SK-N-SH (cell line): ENCODE measurements at regions not wholly inside any gene's neighbourhood (a gene's known extent, or its start where the extent isn't known, plus 50 kb on each side); places are given as distances from the start of the nearest gene placed in this dataset.

Source experiments
- CTCF ChIA-PET: fragments of 300-600, 350-600 bp; formaldehyde crosslinking; extraction: SDS; loops from one replicate; lab custom pipeline; 2021; lab: Yijun Ruan, JAX
- POLR2A ChIA-PET: fragments of 350-600 bp; sonication (Branson Sonifier 250); formaldehyde crosslinking; extraction: SDS; loops from one replicate; lab custom pipeline; 2020; ENCODE audit warnings: antibody characterized with exemption, inconsistent platforms; lab: Yijun Ruan, JAX
- DNase-seq: peaks from one replicate; pipeline ENCODE4 v3.0.0; 2012
- H2AFZ ChIP-seq: fragments of 200-600 bp; sonication (generic); 2 replicates; pipeline ENCODE4 v1.8.1; 2016; ENCODE audit warnings: antibody characterized with exemption, mild to moderate bottlenecking, low read depth
- H3F3A ChIP-seq: fragments of 200-600 bp; sonication (generic); replicated peaks from 2 replicates; pipeline ENCODE3; 2016; ENCODE audit warnings: antibody characterized with exemption, mild to moderate bottlenecking; ENCODE audit not compliant: insufficient read depth
- H3K27ac ChIP-seq, 2 experiments: fragments of 200-500 bp in 1 of 2; fragments of 200-600 bp in 1 of 2; sonication (Bioruptor generic) in 1 of 2; sonication (generic), shearing (Covaris generic) in 1 of 2; 2 replicates each; pipeline versions ENCODE4 v1.5.1 to v1.6.1; 2014 to 2016; ENCODE audit warnings: low read depth in 2 of 2, inconsistent platforms in 1 of 2, low read length in 1 of 2, mild to moderate bottlenecking in 1 of 2, mixed read lengths in 1 of 2
- H3K27me3 ChIP-seq: fragments of 200-600 bp; sonication (generic), shearing (Covaris generic); 2 replicates; pipeline ENCODE4 v1.6.1; 2016; ENCODE audit warnings: mixed run types; ENCODE audit not compliant: insufficient read depth
- H3K36me3 ChIP-seq, 2 experiments: fragments of 200-500 bp in 1 of 2; fragments of 200-600 bp in 1 of 2; sonication (Bioruptor generic) in 1 of 2; sonication (generic) in 1 of 2; replicated peaks in 1 of 2; 2 replicates each; pipeline versions ENCODE3 to v1.5.1; 2014 to 2016; ENCODE audit warnings: low read length in 1 of 2, mild to moderate bottlenecking in 1 of 2; ENCODE audit not compliant: insufficient read depth in 2 of 2, control insufficient read depth in 1 of 2
- H3K4me1 ChIP-seq, 2 experiments: fragments of 200-500 bp in 1 of 2; fragments of 200-600 bp in 1 of 2; sonication (Bioruptor generic) in 1 of 2; sonication (generic), shearing (Covaris generic) in 1 of 2; 2 replicates each; pipeline versions ENCODE4 v1.5.1 to v1.6.1; 2014 to 2016; ENCODE audit warnings: low read depth in 1 of 2, low read length in 1 of 2, mixed run types in 1 of 2; ENCODE audit not compliant: insufficient read depth in 2 of 2, control insufficient read depth in 1 of 2
- H3K4me2 ChIP-seq: fragments of 200-600 bp; sonication (generic), shearing (Covaris generic); 2 replicates; pipeline ENCODE4 v1.6.1; 2017; ENCODE audit warnings: mixed run types
- H3K4me3 ChIP-seq, 2 experiments: fragments of 200-500 bp in 1 of 2; fragments of 200-600 bp in 1 of 2; sonication (Bioruptor generic) in 1 of 2; sonication (generic), shearing (Covaris generic) in 1 of 2; 2 replicates each; pipeline versions ENCODE4 v1.5.1 to v1.8.1; 2014 to 2016; ENCODE audit warnings: low read depth in 2 of 2, inconsistent platforms in 1 of 2, low read length in 1 of 2, mild to moderate bottlenecking in 1 of 2, mixed read lengths in 1 of 2, moderate library complexity in 1 of 2
- H3K79me2 ChIP-seq: fragments of 200-600 bp; sonication (generic); 2 replicates; pipeline ENCODE4 v1.8.1; 2017; ENCODE audit warnings: mild to moderate bottlenecking; ENCODE audit not compliant: insufficient read depth
- H3K9ac ChIP-seq: fragments of 200-600 bp; sonication (generic); 2 replicates; pipeline ENCODE4 v1.6.1; 2017; ENCODE audit warnings: mixed run types
- H3K9me2 ChIP-seq: fragments of 200-600 bp; sonication (generic); 2 replicates; pipeline ENCODE4 v1.6.1; 2017; ENCODE audit warnings: mixed run types
- H3K9me3 ChIP-seq: fragments of 200-600 bp; sonication (generic); 2 replicates; pipeline ENCODE4 v1.6.1; 2017; ENCODE audit warnings: mixed run types, mild to moderate bottlenecking, moderate library complexity
- H4K20me1 ChIP-seq: fragments of 200-600 bp; sonication (generic); 2 replicates; pipeline ENCODE4 v1.6.1; 2017; ENCODE audit warnings: mild to moderate bottlenecking, mixed run types; ENCODE audit not compliant: insufficient read depth
- CHD2 ChIP-seq: fragments of 150-350 bp; IDR thresholded peaks from 2 replicates; pipeline ENCODE4 v1.6.1; 2018; ENCODE audit warnings: low read length; ENCODE audit not compliant: partially characterized antibody
- ELF1 ChIP-seq: IDR thresholded peaks from 2 replicates; pipeline ENCODE4 v1.4.0; 2012
- EP300 ChIP-seq, 2 experiments: IDR thresholded peaks; 2 replicates each; pipeline versions ENCODE4 v1.4.0 to v1.6.1; 2012; ENCODE audit warnings: borderline replicate concordance in 1 of 2, low read depth in 1 of 2, low read length in 1 of 2
- EZH2phosphoT487 ChIP-seq: fragments of 200-600 bp; sonication (generic); IDR thresholded peaks from 2 replicates; pipeline ENCODE4 v1.6.1; 2017; ENCODE audit warnings: low read depth, mixed run types, mild to moderate bottlenecking, antibody characterized with exemption, moderate library complexity, borderline replicate concordance
- FOXM1 ChIP-seq: IDR thresholded peaks from 2 replicates; pipeline ENCODE4 v1.4.0; 2012; ENCODE audit warnings: low read depth, mild to moderate bottlenecking
- GABPA ChIP-seq: IDR thresholded peaks from 2 replicates; pipeline ENCODE4 v1.4.0; 2012; ENCODE audit warnings: low read depth, mild to moderate bottlenecking
- MXI1 ChIP-seq: IDR thresholded peaks from 2 replicates; pipeline ENCODE4 v1.6.1; 2012; ENCODE audit warnings: mild to moderate bottlenecking, low read depth, low read length, improper control_type of control experiment
- NRF1 ChIP-seq: IDR thresholded peaks from 2 replicates; pipeline ENCODE4 v1.6.1; 2012; ENCODE audit warnings: low read depth, mild to moderate bottlenecking, low read length
- RFX5 ChIP-seq: IDR thresholded peaks from 2 replicates; pipeline ENCODE4 v1.6.1; 2012; ENCODE audit warnings: mild to moderate bottlenecking, improper control_type of control experiment, low read length
- SMC3 ChIP-seq: IDR thresholded peaks from 2 replicates; pipeline ENCODE4 v1.6.1; 2012; ENCODE audit warnings: low read depth, low read length, improper control_type of control experiment
- TEAD4 ChIP-seq: IDR thresholded peaks from 2 replicates; pipeline ENCODE4 v1.4.0; 2012; ENCODE audit warnings: mild to moderate bottlenecking, borderline replicate concordance; ENCODE audit not compliant: insufficient read depth
- USF2 ChIP-seq: fragments of 150-350 bp; IDR thresholded peaks from 2 replicates; pipeline ENCODE4 v1.6.1; 2017; ENCODE audit warnings: antibody characterized with exemption, low read length, low read depth, borderline replicate concordance
- WGBS: methylation state at CpG from one replicate; pipeline ENCODE4 v1.1.6; 2017; ENCODE audit warnings: low lambda C conversion rate; 5-methylcytosine and 5-hydroxymethylcytosine counted together
- TF ChIP-seq, protein P1 (sequence below): IDR thresholded peaks from 2 replicates; pipeline ENCODE4; 2012
- TF ChIP-seq, protein P2 (sequence below): IDR thresholded peaks from 2 replicates; pipeline ENCODE4 v1.6.1; 2012; ENCODE audit warnings: mild to moderate bottlenecking, low read depth, low read length, moderate library complexity
- TF ChIP-seq, protein P3 (sequence below): IDR thresholded peaks from 2 replicates; pipeline ENCODE4 v1.4.0; 2012; ENCODE audit warnings: low read depth

- Histone ChIP-seq H3K79me2 (no peaks in the 10 kb centered on the region), H3K9ac (no peak overlapping the region), H3K4me1 (no peaks in the 10 kb centered on the region), H3F3A (no peaks in the 10 kb centered on the region), H3K4me3 (no peak overlapping the region), H4K20me1 (no peaks in the 10 kb centered on the region), H3K36me3 (no peaks in the 10 kb centered on the region)
- CTCF ChIA-PET, result interaction anchor here (1.0 kb wide), 1 partner anchor 12 kb away, joined by 3 read pairs; no protein-coding TSS in a partner anchor
- TF ChIP-seq EP300 (IDR thresholded peaks at IDR 0.05; ENCODE audit: borderline replicate concordance in 1 of 2, low read depth in 1 of 2, low read length in 1 of 2) (no peak), SMC3 (no peak), NRF1 (no peak), MXI1 (no peak), FOXM1 (no peak), RFX5 (no peak), GABPA (no peak), USF2 (no peak), EZH2phosphoT487 (no peak), TEAD4 (no peak), CHD2 (no peak), ELF1 (no peak)
- TF ChIP-seq, protein P1, sequence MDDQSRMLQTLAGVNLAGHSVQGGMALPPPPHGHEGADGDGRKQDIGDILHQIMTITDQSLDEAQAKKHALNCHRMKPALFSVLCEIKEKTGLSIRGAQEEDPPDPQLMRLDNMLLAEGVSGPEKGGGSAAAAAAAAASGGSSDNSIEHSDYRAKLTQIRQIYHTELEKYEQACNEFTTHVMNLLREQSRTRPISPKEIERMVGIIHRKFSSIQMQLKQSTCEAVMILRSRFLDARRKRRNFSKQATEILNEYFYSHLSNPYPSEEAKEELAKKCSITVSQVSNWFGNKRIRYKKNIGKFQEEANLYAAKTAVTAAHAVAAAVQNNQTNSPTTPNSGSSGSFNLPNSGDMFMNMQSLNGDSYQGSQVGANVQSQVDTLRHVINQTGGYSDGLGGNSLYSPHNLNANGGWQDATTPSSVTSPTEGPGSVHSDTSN, result no peak
- TF ChIP-seq, protein P2, sequence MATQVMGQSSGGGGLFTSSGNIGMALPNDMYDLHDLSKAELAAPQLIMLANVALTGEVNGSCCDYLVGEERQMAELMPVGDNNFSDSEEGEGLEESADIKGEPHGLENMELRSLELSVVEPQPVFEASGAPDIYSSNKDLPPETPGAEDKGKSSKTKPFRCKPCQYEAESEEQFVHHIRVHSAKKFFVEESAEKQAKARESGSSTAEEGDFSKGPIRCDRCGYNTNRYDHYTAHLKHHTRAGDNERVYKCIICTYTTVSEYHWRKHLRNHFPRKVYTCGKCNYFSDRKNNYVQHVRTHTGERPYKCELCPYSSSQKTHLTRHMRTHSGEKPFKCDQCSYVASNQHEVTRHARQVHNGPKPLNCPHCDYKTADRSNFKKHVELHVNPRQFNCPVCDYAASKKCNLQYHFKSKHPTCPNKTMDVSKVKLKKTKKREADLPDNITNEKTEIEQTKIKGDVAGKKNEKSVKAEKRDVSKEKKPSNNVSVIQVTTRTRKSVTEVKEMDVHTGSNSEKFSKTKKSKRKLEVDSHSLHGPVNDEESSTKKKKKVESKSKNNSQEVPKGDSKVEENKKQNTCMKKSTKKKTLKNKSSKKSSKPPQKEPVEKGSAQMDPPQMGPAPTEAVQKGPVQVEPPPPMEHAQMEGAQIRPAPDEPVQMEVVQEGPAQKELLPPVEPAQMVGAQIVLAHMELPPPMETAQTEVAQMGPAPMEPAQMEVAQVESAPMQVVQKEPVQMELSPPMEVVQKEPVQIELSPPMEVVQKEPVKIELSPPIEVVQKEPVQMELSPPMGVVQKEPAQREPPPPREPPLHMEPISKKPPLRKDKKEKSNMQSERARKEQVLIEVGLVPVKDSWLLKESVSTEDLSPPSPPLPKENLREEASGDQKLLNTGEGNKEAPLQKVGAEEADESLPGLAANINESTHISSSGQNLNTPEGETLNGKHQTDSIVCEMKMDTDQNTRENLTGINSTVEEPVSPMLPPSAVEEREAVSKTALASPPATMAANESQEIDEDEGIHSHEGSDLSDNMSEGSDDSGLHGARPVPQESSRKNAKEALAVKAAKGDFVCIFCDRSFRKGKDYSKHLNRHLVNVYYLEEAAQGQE, result no peak
- TF ChIP-seq, protein P3, sequence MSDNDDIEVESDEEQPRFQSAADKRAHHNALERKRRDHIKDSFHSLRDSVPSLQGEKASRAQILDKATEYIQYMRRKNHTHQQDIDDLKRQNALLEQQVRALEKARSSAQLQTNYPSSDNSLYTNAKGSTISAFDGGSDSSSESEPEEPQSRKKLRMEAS, result no peak
- TF ChIP-seq, all 33 proteins: peak for 0
- Histone ChIP-seq H3K4me2 (no peak overlapping the region), H3K27ac (no peak overlapping the region), H3K27me3 (no peaks in the 10 kb centered on the region), H3K9me2 (no peaks in the 10 kb centered on the region), H2AFZ (no peak overlapping the region), H3K9me3 (no peaks in the 10 kb centered on the region)
- POLR2A ChIA-PET, result no interaction called here
- WGBS, result 23% methylated on average over 10 of the region's 10 CpGs
- DNase-seq, result no peak
Measured at GRCh38 chr16:6967796-6968320, 364.8 kb upstream of the RBFOX1 start.
